ENCODE measurements at regions not wholly inside any gene's neighbourhood (a gene's known extent, or its start where the extent isn't known, plus 50 kb on each side); places are given as distances from the start of the nearest gene placed in this dataset.

DNA sequence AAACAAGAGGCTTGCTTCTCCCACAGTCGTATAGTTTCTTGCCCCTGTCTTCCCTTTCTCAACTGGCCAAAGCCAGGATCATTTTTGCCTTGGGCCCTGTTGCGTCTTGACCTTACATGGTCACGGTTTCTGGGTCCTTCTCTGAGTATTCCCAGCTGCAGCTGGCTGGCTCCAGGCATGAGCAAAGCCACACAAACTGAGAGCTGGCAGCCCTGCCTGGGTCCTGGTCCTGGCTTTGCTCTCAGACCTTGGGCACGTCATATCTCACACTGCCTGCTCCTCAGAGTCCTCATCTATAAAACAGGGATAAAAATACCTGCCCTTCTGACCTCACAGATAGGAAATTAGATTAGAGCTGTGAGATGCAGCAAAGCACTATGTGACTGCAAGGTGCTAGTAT lies 277.6 kb downstream of the CBLN1 start:
- H3K27me3 Mint-ChIP-seq (ENCODE audit: unreplicated experiment): no peaks in the 10 kb centered on the region
- no peaks in the 10 kb centered on the region for H3K36me3 Mint-ChIP-seq (ENCODE audit: unreplicated experiment)
- TF ChIP-seq, protein P1, sequence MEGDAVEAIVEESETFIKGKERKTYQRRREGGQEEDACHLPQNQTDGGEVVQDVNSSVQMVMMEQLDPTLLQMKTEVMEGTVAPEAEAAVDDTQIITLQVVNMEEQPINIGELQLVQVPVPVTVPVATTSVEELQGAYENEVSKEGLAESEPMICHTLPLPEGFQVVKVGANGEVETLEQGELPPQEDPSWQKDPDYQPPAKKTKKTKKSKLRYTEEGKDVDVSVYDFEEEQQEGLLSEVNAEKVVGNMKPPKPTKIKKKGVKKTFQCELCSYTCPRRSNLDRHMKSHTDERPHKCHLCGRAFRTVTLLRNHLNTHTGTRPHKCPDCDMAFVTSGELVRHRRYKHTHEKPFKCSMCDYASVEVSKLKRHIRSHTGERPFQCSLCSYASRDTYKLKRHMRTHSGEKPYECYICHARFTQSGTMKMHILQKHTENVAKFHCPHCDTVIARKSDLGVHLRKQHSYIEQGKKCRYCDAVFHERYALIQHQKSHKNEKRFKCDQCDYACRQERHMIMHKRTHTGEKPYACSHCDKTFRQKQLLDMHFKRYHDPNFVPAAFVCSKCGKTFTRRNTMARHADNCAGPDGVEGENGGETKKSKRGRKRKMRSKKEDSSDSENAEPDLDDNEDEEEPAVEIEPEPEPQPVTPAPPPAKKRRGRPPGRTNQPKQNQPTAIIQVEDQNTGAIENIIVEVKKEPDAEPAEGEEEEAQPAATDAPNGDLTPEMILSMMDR (IDR thresholded peaks at IDR 0.05): no peak
- peaks cover 22% of the 10 kb centered on the region for H3K9me3 Mint-ChIP-seq (ENCODE audit: unreplicated experiment)
- no peaks in the 10 kb centered on the region for H3K4me1 Mint-ChIP-seq (ENCODE audit: unreplicated experiment)
- no peak for DNase-seq (ENCODE audit: extremely low spot score, unreplicated experiment)
- no peak overlapping the region for H3K4me3 Mint-ChIP-seq (ENCODE audit: unreplicated experiment)
- H3K27ac Mint-ChIP-seq (ENCODE audit: unreplicated experiment): no peak overlapping the region

DNA sequence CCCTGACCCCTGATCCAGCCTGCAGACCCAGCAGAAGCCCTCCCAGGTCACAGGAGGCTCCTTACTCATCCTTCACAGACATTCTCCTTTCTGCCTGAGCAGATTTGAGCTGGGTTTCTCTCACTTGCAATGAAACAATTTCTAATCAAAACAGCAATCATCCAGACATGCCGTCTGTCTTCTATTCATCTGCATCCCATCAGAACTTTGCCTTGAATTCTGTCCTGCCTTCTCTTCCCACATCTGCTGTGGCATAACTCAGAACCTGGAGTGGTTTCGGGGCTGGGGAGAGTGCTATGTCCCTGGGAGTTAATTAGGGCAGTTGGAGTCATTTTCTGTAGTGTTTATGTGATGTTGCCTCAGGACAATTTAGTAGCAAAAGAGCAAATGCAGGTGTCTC lies 278.6 kb downstream of the CBLN1 start:
- no peaks in the 10 kb centered on the region for H3K36me3 Mint-ChIP-seq (ENCODE audit: unreplicated experiment)
- H3K4me1 Mint-ChIP-seq (ENCODE audit: unreplicated experiment): no peaks in the 10 kb centered on the region
- no peak overlapping the region for H3K4me3 Mint-ChIP-seq (ENCODE audit: unreplicated experiment)
- H3K9me3 Mint-ChIP-seq (ENCODE audit: unreplicated experiment): peaks cover 25% of the 10 kb centered on the region
- no peaks in the 10 kb centered on the region for H3K27me3 Mint-ChIP-seq (ENCODE audit: unreplicated experiment)
- TF ChIP-seq, protein P1 (IDR thresholded peaks at IDR 0.05): no peak
- H3K27ac Mint-ChIP-seq (ENCODE audit: unreplicated experiment): no peak overlapping the region
- no peak for DNase-seq (ENCODE audit: extremely low spot score, unreplicated experiment)

DNA sequence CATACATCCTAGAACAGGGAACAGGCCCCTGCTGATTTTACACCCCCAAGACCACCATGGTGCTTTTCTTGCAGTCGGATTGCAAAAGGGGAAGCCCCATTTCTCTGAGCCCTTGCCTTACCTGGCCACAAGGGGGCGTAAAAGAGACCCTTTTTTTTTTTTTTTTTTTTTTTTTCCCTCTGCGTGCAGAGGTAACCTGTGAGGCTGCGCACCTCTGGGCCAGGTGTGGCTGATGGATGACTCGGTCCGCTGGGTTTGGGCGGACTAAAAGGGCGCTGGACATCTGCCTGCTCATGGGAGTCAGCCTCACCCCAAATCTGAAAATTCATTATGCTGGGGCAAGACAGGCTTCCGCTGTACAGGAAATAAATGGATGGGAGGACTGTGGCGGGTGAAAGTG lies 281.0 kb downstream of the CBLN1 start:
- no peaks in the 10 kb centered on the region for H3K27me3 Mint-ChIP-seq (ENCODE audit: unreplicated experiment)
- no peak overlapping the region for H3K27ac Mint-ChIP-seq (ENCODE audit: unreplicated experiment)
- peak; percentile 57 for DNase-seq (ENCODE audit: extremely low spot score, unreplicated experiment)
- no peaks in the 10 kb centered on the region for H3K4me1 Mint-ChIP-seq (ENCODE audit: unreplicated experiment)
- no peak overlapping the region for H3K4me3 Mint-ChIP-seq (ENCODE audit: unreplicated experiment)
- no peaks in the 10 kb centered on the region for H3K36me3 Mint-ChIP-seq (ENCODE audit: unreplicated experiment)
- H3K9me3 Mint-ChIP-seq (ENCODE audit: unreplicated experiment): peaks cover 16% of the 10 kb centered on the region
- TF ChIP-seq, protein P1 (IDR thresholded peaks at IDR 0.05): no peak

- no peaks in the 10 kb centered on the region for H3K27me3 Mint-ChIP-seq (ENCODE audit: unreplicated experiment)
- no peak overlapping the region for H3K27ac Mint-ChIP-seq (ENCODE audit: unreplicated experiment)
- TF ChIP-seq, protein P1 (IDR thresholded peaks at IDR 0.05): no peak
- DNase-seq (ENCODE audit: extremely low spot score, unreplicated experiment): peak; percentile 70
- no peaks in the 10 kb centered on the region for H3K4me1 Mint-ChIP-seq (ENCODE audit: unreplicated experiment)
- H3K4me3 Mint-ChIP-seq (ENCODE audit: unreplicated experiment): no peak overlapping the region
- H3K9me3 Mint-ChIP-seq (ENCODE audit: unreplicated experiment): peaks cover 9% of the 10 kb centered on the region
- no peaks in the 10 kb centered on the region for H3K36me3 Mint-ChIP-seq (ENCODE audit: unreplicated experiment)
These were observed 282.1 kb downstream of the CBLN1 start for GRCh38 chr16:48999508-48999907.

DNA sequence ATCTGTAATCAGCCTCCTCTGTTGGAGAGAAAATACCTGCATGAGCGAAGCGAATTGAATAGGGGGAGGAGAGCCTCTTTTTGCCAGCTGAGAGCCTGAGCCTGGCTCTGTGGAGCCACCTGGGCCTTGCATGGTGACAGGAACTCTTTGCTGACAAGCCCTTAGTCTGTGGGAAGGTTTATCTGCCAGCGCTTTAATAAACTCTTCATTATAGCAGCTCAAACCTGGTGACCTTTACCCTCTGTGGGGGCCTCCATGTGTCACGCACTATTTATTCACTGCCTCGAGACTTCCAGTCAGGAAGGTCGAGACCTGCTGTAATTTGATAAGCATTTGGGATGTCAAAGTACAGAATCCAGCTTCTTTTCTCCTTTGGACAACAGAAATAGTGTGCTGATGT lies 282.6 kb downstream of the CBLN1 start:
- TF ChIP-seq, protein P1 (IDR thresholded peaks at IDR 0.05): no peak
- no peaks in the 10 kb centered on the region for H3K27me3 Mint-ChIP-seq (ENCODE audit: unreplicated experiment)
- no peak overlapping the region for H3K27ac Mint-ChIP-seq (ENCODE audit: unreplicated experiment)
- no peaks in the 10 kb centered on the region for H3K36me3 Mint-ChIP-seq (ENCODE audit: unreplicated experiment)
- H3K4me3 Mint-ChIP-seq (ENCODE audit: unreplicated experiment): no peak overlapping the region
- H3K4me1 Mint-ChIP-seq (ENCODE audit: unreplicated experiment): no peaks in the 10 kb centered on the region
- no peak for DNase-seq (ENCODE audit: extremely low spot score, unreplicated experiment)
- H3K9me3 Mint-ChIP-seq (ENCODE audit: unreplicated experiment): peaks cover 9% of the 10 kb centered on the region

All from osteocyte (in vitro differentiated cells).